ENCODE measurements at regions not wholly inside any gene's neighbourhood (a gene's known extent, or its start where the extent isn't known, plus 50 kb on each side); places are given as distances from the start of the nearest gene placed in this dataset.
A peak's percentile ranks its signal among the peaks of the same experiment; 100 is the strongest.

DNA sequence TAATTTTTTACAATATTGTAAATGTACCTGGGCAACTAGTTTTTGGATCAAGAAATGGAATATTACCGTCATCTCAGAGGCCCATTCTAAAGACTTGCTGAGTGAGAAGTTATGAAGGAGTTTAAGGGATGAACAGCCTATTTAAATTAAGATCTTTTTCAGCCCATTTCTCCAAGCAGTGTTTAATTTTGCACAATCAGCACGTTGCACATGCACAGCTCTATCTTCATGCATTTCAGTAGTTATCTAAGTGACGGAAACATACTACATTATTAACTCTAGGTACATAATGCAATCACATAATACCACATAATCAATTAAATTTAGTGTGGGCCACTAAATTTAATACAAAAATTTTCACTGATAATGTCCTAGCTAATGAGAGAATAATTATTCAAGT lies 582.1 kb upstream of the DSEL start:
- Histone ChIP-seq H4K20me1 (ENCODE audit: insufficient read depth) (no peaks in the 10 kb centered on the region), H3K4me3 (no peak overlapping the region), H3K4me2 (ENCODE audit: unreplicated experiment) (no peak overlapping the region), H3K36me3 (ENCODE audit: low read depth) (no peaks in the 10 kb centered on the region), H3K4me1 (ENCODE audit: insufficient read depth) (no peaks in the 10 kb centered on the region), H3K9me3 (ENCODE audit: low read depth) (no peaks in the 10 kb centered on the region), H3K9me2 (ENCODE audit: insufficient read depth) (no peaks in the 10 kb centered on the region), H2AFZ (no peak overlapping the region), H3K27ac (no peak overlapping the region), H3K9ac (no peak overlapping the region), H3K27me3 (replicated peaks; ENCODE audit: insufficient read depth) (no peaks in the 10 kb centered on the region), H3F3A (ENCODE audit: insufficient read depth) (no peaks in the 10 kb centered on the region), H3K79me2 (ENCODE audit: insufficient read depth) (no peaks in the 10 kb centered on the region)
- DNase-seq: no peak
- in situ Hi-C loops (cut with MboI): no loop called here
- TF ChIP-seq EZH2 (IDR thresholded peaks at IDR 0.05; ENCODE audit: insufficient read depth, poor library complexity, severe bottlenecking) (no peak), EZH2phosphoT487 (IDR thresholded peaks at IDR 0.05; ENCODE audit: insufficient read depth, low read depth) (no peak)
- WGBS, 2 experiments (ENCODE audit: low coverage in 1 of 2, low lambda C conversion rate in 2 of 2, missing lambda C conversion rate in 2 of 2): 68 to 75% methylated on average over 3 of the region's 3 CpGs

DNA sequence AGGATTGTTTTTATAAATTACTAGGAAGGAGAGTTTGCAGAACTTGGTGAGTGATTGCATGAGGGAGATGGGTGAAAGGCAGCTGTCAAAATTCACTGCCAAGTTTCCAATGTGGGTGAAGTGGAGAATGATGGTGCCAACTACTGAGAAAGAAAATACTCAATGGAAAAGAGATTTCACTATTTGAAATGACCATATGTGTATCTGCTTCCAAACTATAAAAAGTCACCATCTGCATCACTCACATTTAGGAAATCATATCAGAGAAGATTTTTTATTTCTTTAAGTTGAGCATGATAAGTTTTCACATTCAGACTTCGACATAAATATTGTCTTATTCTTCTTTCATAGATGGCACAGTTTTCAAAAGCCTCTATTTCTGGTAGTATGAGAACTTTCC lies 570.0 kb upstream of the DSEL start:
- Histone ChIP-seq H3K9ac (no peak overlapping the region), H3K4me3 (no peak overlapping the region), H3K27me3 (replicated peaks; ENCODE audit: insufficient read depth) (no peaks in the 10 kb centered on the region), H3K27ac (no peak overlapping the region), H3K4me1 (ENCODE audit: insufficient read depth) (peaks cover 8% of the 10 kb centered on the region; the same call in 1 of the 2 replicates), H3F3A (ENCODE audit: insufficient read depth) (peaks cover 6% of the 10 kb centered on the region; the same call in 1 of the 2 replicates), H2AFZ (no peak overlapping the region), H3K36me3 (ENCODE audit: low read depth) (no peaks in the 10 kb centered on the region), H4K20me1 (ENCODE audit: insufficient read depth) (no peaks in the 10 kb centered on the region), H3K9me3 (ENCODE audit: low read depth) (no peaks in the 10 kb centered on the region), H3K4me2 (ENCODE audit: unreplicated experiment) (no peak overlapping the region), H3K79me2 (ENCODE audit: insufficient read depth) (no peaks in the 10 kb centered on the region), H3K9me2 (ENCODE audit: insufficient read depth) (no peaks in the 10 kb centered on the region)
- 34 to 48% methylated on average over 1 of the region's 1 CpG for WGBS, 2 experiments (ENCODE audit: low coverage in 1 of 2, low lambda C conversion rate in 2 of 2, missing lambda C conversion rate in 2 of 2)
- no peak for DNase-seq
- TF ChIP-seq EZH2 (IDR thresholded peaks at IDR 0.05; ENCODE audit: insufficient read depth, poor library complexity, severe bottlenecking) (no peak), EZH2phosphoT487 (IDR thresholded peaks at IDR 0.05; ENCODE audit: insufficient read depth, low read depth) (no peak)
- in situ Hi-C loops (cut with MboI): no loop called here

GRCh38 chr18:68085251-68085650 lies 568.7 kb upstream of the DSEL start:
- Histone ChIP-seq H4K20me1 (ENCODE audit: insufficient read depth) (no peaks in the 10 kb centered on the region), H3K4me2 (ENCODE audit: unreplicated experiment) (no peak overlapping the region), H3K79me2 (ENCODE audit: insufficient read depth) (no peaks in the 10 kb centered on the region), H3K9me2 (ENCODE audit: insufficient read depth) (no peaks in the 10 kb centered on the region), H3K9me3 (ENCODE audit: low read depth) (no peaks in the 10 kb centered on the region), H2AFZ (no peak overlapping the region), H3K4me1 (ENCODE audit: insufficient read depth) (peaks cover 8% of the 10 kb centered on the region; the same call in 1 of the 2 replicates), H3K36me3 (ENCODE audit: low read depth) (no peaks in the 10 kb centered on the region), H3K4me3 (no peak overlapping the region), H3K27ac (no peak overlapping the region), H3F3A (ENCODE audit: insufficient read depth) (peaks cover 6% of the 10 kb centered on the region; the same call in 1 of the 2 replicates), H3K9ac (no peak overlapping the region), H3K27me3 (replicated peaks; ENCODE audit: insufficient read depth) (no peaks in the 10 kb centered on the region)
- in situ Hi-C loops (cut with MboI): no loop called here
- no peak for DNase-seq
- no peak for TF ChIP-seq EZH2 (IDR thresholded peaks at IDR 0.05; ENCODE audit: insufficient read depth, poor library complexity, severe bottlenecking)
- no peak for TF ChIP-seq EZH2phosphoT487 (IDR thresholded peaks at IDR 0.05; ENCODE audit: insufficient read depth, low read depth)
- 69 to 75% methylated on average over 2 of the region's 2 CpGs for WGBS, 2 experiments (ENCODE audit: low coverage in 1 of 2, low lambda C conversion rate in 2 of 2, missing lambda C conversion rate in 2 of 2)

DNA sequence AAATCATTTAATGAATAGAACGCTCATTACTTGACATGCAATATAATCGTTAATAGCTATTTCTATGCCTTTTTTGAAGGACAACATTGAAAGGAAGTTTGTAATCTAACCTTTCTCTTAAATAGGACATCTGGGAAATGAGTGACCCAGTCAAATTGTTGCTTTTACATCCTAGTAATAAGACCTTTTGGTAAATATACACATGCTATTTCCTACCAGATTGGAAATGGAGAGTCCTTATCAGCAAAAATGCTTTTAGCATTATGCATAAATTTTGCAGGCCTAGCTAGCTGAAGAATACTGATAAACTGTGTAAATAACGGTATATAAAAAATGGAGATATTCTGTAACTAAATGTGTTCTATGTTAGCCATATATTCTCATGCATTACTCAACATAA lies 567.3 kb upstream of the DSEL start:
- H3K4me2 ChIP-seq (ENCODE audit: unreplicated experiment): no peak overlapping the region
- WGBS, 2 experiments (ENCODE audit: low coverage in 1 of 2, low lambda C conversion rate in 2 of 2, missing lambda C conversion rate in 2 of 2): 92 to 96% methylated on average over 3 of the region's 3 CpGs
- no peak for DNase-seq
- no peak overlapping the region for H3K9ac ChIP-seq
- H4K20me1 ChIP-seq (ENCODE audit: insufficient read depth): no peaks in the 10 kb centered on the region
- H3K9me3 ChIP-seq (ENCODE audit: low read depth): no peaks in the 10 kb centered on the region
- H3K4me1 ChIP-seq (ENCODE audit: insufficient read depth): peaks cover 8% of the 10 kb centered on the region; the same call in 1 of the 2 replicates
- H3K79me2 ChIP-seq (ENCODE audit: insufficient read depth): no peaks in the 10 kb centered on the region
- H3K9me2 ChIP-seq (ENCODE audit: insufficient read depth): no peaks in the 10 kb centered on the region
- H3K36me3 ChIP-seq (ENCODE audit: low read depth): no peaks in the 10 kb centered on the region
- no peak overlapping the region for H3K4me3 ChIP-seq
- H2AFZ ChIP-seq: no peak overlapping the region
- no peak for TF ChIP-seq EZH2phosphoT487 (IDR thresholded peaks at IDR 0.05; ENCODE audit: insufficient read depth, low read depth)
- TF ChIP-seq EZH2 (IDR thresholded peaks at IDR 0.05; ENCODE audit: insufficient read depth, poor library complexity, severe bottlenecking): no peak
- H3F3A ChIP-seq (ENCODE audit: insufficient read depth): peaks cover 6% of the 10 kb centered on the region; the same call in 1 of the 2 replicates
- H3K27ac ChIP-seq: no peak overlapping the region
- in situ Hi-C loops (cut with MboI): no loop called here
- no peaks in the 10 kb centered on the region for H3K27me3 ChIP-seq (replicated peaks; ENCODE audit: insufficient read depth)

GRCh38 chr18:68083131-68083530 lies 566.6 kb upstream of the DSEL start:
- H2AFZ ChIP-seq: no peak overlapping the region
- no peaks in the 10 kb centered on the region for H3K9me2 ChIP-seq (ENCODE audit: insufficient read depth)
- no peak overlapping the region for H3K9ac ChIP-seq
- no peaks in the 10 kb centered on the region for H3K27me3 ChIP-seq (replicated peaks; ENCODE audit: insufficient read depth)
- H3K4me1 ChIP-seq (ENCODE audit: insufficient read depth): peaks cover 8% of the 10 kb centered on the region; the same call in 1 of the 2 replicates
- no peaks in the 10 kb centered on the region for H3K9me3 ChIP-seq (ENCODE audit: low read depth)
- H3K27ac ChIP-seq: no peak overlapping the region
- H3F3A ChIP-seq (ENCODE audit: insufficient read depth): peaks cover 6% of the 10 kb centered on the region; the same call in 1 of the 2 replicates
- in situ Hi-C loops (cut with MboI): no loop called here
- no peaks in the 10 kb centered on the region for H4K20me1 ChIP-seq (ENCODE audit: insufficient read depth)
- peak; percentile 53 for DNase-seq
- H3K79me2 ChIP-seq (ENCODE audit: insufficient read depth): no peaks in the 10 kb centered on the region
- WGBS, 2 experiments (ENCODE audit: low coverage in 1 of 2, low lambda C conversion rate in 2 of 2, missing lambda C conversion rate in 2 of 2): 48 to 49% methylated on average over 4 of the region's 4 CpGs
- no peaks in the 10 kb centered on the region for H3K36me3 ChIP-seq (ENCODE audit: low read depth)
- TF ChIP-seq EZH2phosphoT487 (IDR thresholded peaks at IDR 0.05; ENCODE audit: insufficient read depth, low read depth) (no peak), EZH2 (IDR thresholded peaks at IDR 0.05; ENCODE audit: insufficient read depth, poor library complexity, severe bottlenecking) (no peak)
- no peak overlapping the region for H3K4me3 ChIP-seq
- peak overlapping the region; percentile 4 for H3K4me2 ChIP-seq (ENCODE audit: unreplicated experiment)

Data from GM23248 (cell line).